WTC11 (cell line): ENCODE measurements at regions not wholly inside any gene's neighbourhood (a gene's known extent, or its start where the extent isn't known, plus 50 kb on each side); places are given as distances from the start of the nearest gene placed in this dataset.

Experiments used
- ATAC-seq: fragments of 200-7000 bp; cut with Tn5 transposase; 2 replicates; pipeline ENCODE4 v1.10.0; 2021; ENCODE audit warnings: mild to moderate bottlenecking, moderate library complexity
- CTCF ChIA-PET: fragments of 300-600 bp; sonication (Branson Sonifier 250); formaldehyde crosslinking; loops from one replicate; lab custom pipeline; 2021; ENCODE audit warnings: antibody characterized with exemption; lab: Charles Lee
- POLR2A ChIA-PET: fragments of 350-600 bp; sonication (Branson Sonifier 250); formaldehyde crosslinking; loops from one replicate; lab custom pipeline; 2021; ENCODE audit warnings: antibody characterized with exemption; lab: Charles Lee
- DNase-seq: peaks from one replicate; pipeline ENCODE4 v3.0.0; 2021; ENCODE audit warnings: low spot score
- H3K27ac Mint-ChIP-seq: 2 replicates; pipeline ENCODE4 v1.8.0; 2021; ENCODE audit warnings: mixed read lengths
- H3K27me3 Mint-ChIP-seq: 2 replicates; pipeline ENCODE4 v1.8.0; 2021; ENCODE audit warnings: low read depth, mild to moderate bottlenecking, moderate library complexity, mixed read lengths
- H3K36me3 Mint-ChIP-seq: 2 replicates; pipeline ENCODE4 v1.8.0; 2021; ENCODE audit warnings: mixed read lengths
- H3K4me1 Mint-ChIP-seq: 2 replicates; pipeline ENCODE4 v1.8.0; 2022; ENCODE audit warnings: mixed read lengths
- H3K4me3 Mint-ChIP-seq: 2 replicates; pipeline ENCODE4 v1.8.0; 2021; ENCODE audit warnings: mild to moderate bottlenecking, moderate library complexity, mixed read lengths
- H3K9me3 Mint-ChIP-seq: 2 replicates; pipeline ENCODE4 v1.8.0; 2021; ENCODE audit warnings: mixed read lengths
- JAZF1 ChIP-seq: fragments of 250-450 bp; sonication (Bioruptor Pico); IDR thresholded peaks from 2 replicates; pipeline ENCODE4 v1.9.0; 2021; ENCODE audit warnings: moderate library complexity, mild to moderate bottlenecking, inconsistent platforms
- MXD4 ChIP-seq: fragments of 250-450 bp; sonication (Bioruptor Pico); IDR thresholded peaks from 2 replicates; pipeline ENCODE4 v1.8.0; 2021; ENCODE audit warnings: mild to moderate bottlenecking, moderate library complexity, borderline replicate concordance
- NFYB ChIP-seq: sonication (generic); formaldehyde crosslinking; conservative IDR thresholded peaks from 2 replicates; pipeline ENCODE4 v1.8.0; 2022; ENCODE audit warnings: low read depth, missing genetic modification reagents
- PRDM15 ChIP-seq: sonication (generic); formaldehyde crosslinking; IDR thresholded peaks from 2 replicates; pipeline ENCODE4 v1.8.0; 2022; ENCODE audit warnings: missing genetic modification reagents
- PRRX2 ChIP-seq: fragments of 250-450 bp; sonication (Bioruptor Pico); IDR thresholded peaks from 2 replicates; pipeline ENCODE4 v1.8.0; 2021; ENCODE audit warnings: mild to moderate bottlenecking
- TEAD1 ChIP-seq: sonication (generic); formaldehyde crosslinking; IDR thresholded peaks from 2 replicates; pipeline ENCODE4 v1.8.0; 2022; ENCODE audit warnings: mild to moderate bottlenecking, missing genetic modification reagents
- ZNF121 ChIP-seq: sonication (generic); formaldehyde crosslinking; IDR thresholded peaks from 2 replicates; pipeline ENCODE4 v1.8.0; 2023; ENCODE audit warnings: missing genetic modification reagents
- ZNF138 ChIP-seq: sonication (generic); formaldehyde crosslinking; conservative IDR thresholded peaks from 2 replicates; pipeline ENCODE4 v1.8.1; 2022; ENCODE audit warnings: mild to moderate bottlenecking, moderate library complexity, missing genetic modification reagents
- ZNF317 ChIP-seq: sonication (generic); formaldehyde crosslinking; IDR thresholded peaks from 2 replicates; pipeline ENCODE4 v1.8.1; 2023; ENCODE audit warnings: low read depth, mild to moderate bottlenecking, moderate library complexity, missing genetic modification reagents, borderline replicate concordance
- ZNF671 ChIP-seq: fragments of 250-450 bp; sonication (Bioruptor Pico); IDR thresholded peaks from 2 replicates; pipeline ENCODE4 v1.8.0; 2021; ENCODE audit warnings: mild to moderate bottlenecking
- TF ChIP-seq, protein P1 (sequence below): sonication (generic); formaldehyde crosslinking; IDR thresholded peaks from 2 replicates; pipeline ENCODE4 v1.8.0; 2023; ENCODE audit warnings: missing genetic modification reagents
- TF ChIP-seq, protein P2 (sequence below): fragments of 250-450 bp; sonication (Bioruptor Pico); IDR thresholded peaks from 2 replicates; pipeline ENCODE4 v1.9.0; 2021; ENCODE audit warnings: mild to moderate bottlenecking
- TF ChIP-seq, protein P3 (sequence below): sonication (generic); formaldehyde crosslinking; IDR thresholded peaks from 2 replicates; pipeline ENCODE4 v1.8.0; 2023; ENCODE audit warnings: mild to moderate bottlenecking, missing genetic modification reagents
- TF ChIP-seq, protein P4 (sequence below): sonication (generic); formaldehyde crosslinking; IDR thresholded peaks from 2 replicates; pipeline ENCODE4 v1.8.1; 2022; ENCODE audit warnings: low read depth, mild to moderate bottlenecking, moderate library complexity, missing genetic modification reagents, borderline replicate concordance
- TF ChIP-seq, protein P5 (sequence below): sonication (generic); formaldehyde crosslinking; IDR thresholded peaks from 2 replicates; pipeline ENCODE4 v1.8.1; 2022; ENCODE audit warnings: low read depth, missing genetic modification reagents, borderline replicate concordance
- TF ChIP-seq, protein P6 (sequence below): fragments of 200-600 bp; IDR thresholded peaks from 2 replicates; pipeline ENCODE4 v1.8.0; 2022; ENCODE audit warnings: antibody characterized with exemption

GRCh38 chr3:164572436-164572835 lies 505.9 kb downstream of the SI start:
- peaks cover 4% of the 10 kb centered on the region for H3K9me3 Mint-ChIP-seq
- POLR2A ChIA-PET, result no interaction called here
- H3K4me3 Mint-ChIP-seq, result no peak overlapping the region
- CTCF ChIA-PET, result no interaction called here
- H3K27me3 Mint-ChIP-seq, result no peaks in the 10 kb centered on the region
- TF ChIP-seq, protein P1, sequence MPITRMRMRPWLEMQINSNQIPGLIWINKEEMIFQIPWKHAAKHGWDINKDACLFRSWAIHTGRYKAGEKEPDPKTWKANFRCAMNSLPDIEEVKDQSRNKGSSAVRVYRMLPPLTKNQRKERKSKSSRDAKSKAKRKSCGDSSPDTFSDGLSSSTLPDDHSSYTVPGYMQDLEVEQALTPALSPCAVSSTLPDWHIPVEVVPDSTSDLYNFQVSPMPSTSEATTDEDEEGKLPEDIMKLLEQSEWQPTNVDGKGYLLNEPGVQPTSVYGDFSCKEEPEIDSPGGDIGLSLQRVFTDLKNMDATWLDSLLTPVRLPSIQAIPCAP (CRISPR knock-in tag), result no peak
- TF ChIP-seq JAZF1 (CRISPR knock-in tag), result no peak
- TF ChIP-seq, protein P2, sequence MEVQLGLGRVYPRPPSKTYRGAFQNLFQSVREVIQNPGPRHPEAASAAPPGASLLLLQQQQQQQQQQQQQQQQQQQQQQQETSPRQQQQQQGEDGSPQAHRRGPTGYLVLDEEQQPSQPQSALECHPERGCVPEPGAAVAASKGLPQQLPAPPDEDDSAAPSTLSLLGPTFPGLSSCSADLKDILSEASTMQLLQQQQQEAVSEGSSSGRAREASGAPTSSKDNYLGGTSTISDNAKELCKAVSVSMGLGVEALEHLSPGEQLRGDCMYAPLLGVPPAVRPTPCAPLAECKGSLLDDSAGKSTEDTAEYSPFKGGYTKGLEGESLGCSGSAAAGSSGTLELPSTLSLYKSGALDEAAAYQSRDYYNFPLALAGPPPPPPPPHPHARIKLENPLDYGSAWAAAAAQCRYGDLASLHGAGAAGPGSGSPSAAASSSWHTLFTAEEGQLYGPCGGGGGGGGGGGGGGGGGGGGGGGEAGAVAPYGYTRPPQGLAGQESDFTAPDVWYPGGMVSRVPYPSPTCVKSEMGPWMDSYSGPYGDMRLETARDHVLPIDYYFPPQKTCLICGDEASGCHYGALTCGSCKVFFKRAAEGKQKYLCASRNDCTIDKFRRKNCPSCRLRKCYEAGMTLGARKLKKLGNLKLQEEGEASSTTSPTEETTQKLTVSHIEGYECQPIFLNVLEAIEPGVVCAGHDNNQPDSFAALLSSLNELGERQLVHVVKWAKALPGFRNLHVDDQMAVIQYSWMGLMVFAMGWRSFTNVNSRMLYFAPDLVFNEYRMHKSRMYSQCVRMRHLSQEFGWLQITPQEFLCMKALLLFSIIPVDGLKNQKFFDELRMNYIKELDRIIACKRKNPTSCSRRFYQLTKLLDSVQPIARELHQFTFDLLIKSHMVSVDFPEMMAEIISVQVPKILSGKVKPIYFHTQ, result no peak
- TF ChIP-seq, all 79 proteins: peak for 0
- ATAC-seq (no peak), DNase-seq (no peak)
- H3K4me1 Mint-ChIP-seq, result no peaks in the 10 kb centered on the region
- H3K27ac Mint-ChIP-seq, result no peak overlapping the region
- H3K36me3 Mint-ChIP-seq, result no peaks in the 10 kb centered on the region

DNA sequence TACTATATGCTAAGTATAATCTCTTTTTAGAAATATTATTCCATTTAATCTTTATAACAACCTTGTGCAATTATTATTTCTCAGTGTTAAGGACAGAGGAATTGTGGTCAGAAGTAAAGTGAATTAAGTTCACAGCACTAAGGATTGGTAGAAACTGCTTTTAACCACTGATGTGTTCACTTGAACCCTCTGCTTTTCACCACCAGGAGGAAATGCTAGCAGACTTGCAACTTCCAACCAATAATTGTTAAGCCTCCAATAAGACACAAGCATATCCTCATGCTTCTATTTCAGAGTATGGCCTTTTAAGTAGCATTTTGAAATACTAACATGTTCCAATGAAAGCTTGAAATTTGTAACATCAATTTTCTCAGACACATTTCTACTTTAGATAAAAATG lies 527.4 kb downstream of the SI start:
- Mint-ChIP-seq H3K27ac (no peak overlapping the region), H3K4me1 (no peaks in the 10 kb centered on the region), H3K4me3 (no peak overlapping the region), H3K36me3 (no peaks in the 10 kb centered on the region), H3K9me3 (peaks cover 12% of the 10 kb centered on the region), H3K27me3 (no peaks in the 10 kb centered on the region)
- POLR2A ChIA-PET, result no interaction called here
- ATAC-seq (peak; percentile 73), DNase-seq (no peak)
- TF ChIP-seq PRDM15 (no peak), ZNF138 (CRISPR knock-in tag) (no peak), NFYB (CRISPR knock-in tag) (no peak)
- TF ChIP-seq, protein P3, sequence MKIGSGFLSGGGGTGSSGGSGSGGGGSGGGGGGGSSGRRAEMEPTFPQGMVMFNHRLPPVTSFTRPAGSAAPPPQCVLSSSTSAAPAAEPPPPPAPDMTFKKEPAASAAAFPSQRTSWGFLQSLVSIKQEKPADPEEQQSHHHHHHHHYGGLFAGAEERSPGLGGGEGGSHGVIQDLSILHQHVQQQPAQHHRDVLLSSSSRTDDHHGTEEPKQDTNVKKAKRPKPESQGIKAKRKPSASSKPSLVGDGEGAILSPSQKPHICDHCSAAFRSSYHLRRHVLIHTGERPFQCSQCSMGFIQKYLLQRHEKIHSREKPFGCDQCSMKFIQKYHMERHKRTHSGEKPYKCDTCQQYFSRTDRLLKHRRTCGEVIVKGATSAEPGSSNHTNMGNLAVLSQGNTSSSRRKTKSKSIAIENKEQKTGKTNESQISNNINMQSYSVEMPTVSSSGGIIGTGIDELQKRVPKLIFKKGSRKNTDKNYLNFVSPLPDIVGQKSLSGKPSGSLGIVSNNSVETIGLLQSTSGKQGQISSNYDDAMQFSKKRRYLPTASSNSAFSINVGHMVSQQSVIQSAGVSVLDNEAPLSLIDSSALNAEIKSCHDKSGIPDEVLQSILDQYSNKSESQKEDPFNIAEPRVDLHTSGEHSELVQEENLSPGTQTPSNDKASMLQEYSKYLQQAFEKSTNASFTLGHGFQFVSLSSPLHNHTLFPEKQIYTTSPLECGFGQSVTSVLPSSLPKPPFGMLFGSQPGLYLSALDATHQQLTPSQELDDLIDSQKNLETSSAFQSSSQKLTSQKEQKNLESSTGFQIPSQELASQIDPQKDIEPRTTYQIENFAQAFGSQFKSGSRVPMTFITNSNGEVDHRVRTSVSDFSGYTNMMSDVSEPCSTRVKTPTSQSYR (CRISPR knock-in tag), result no peak
- TF ChIP-seq, protein P4, sequence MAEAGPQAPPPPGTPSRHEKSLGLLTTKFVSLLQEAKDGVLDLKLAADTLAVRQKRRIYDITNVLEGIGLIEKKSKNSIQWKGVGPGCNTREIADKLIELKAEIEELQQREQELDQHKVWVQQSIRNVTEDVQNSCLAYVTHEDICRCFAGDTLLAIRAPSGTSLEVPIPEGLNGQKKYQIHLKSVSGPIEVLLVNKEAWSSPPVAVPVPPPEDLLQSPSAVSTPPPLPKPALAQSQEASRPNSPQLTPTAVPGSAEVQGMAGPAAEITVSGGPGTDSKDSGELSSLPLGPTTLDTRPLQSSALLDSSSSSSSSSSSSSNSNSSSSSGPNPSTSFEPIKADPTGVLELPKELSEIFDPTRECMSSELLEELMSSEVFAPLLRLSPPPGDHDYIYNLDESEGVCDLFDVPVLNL (CRISPR knock-in tag), result no peak
- CTCF ChIA-PET, result no interaction called here

GRCh38 chr3:164539215-164539614 lies 539.1 kb downstream of the SI start:
- ChIA-PET POLR2A (no interaction called here), CTCF (no interaction called here)
- H3K4me1 Mint-ChIP-seq, result no peaks in the 10 kb centered on the region
- no peak for ATAC-seq
- no peaks in the 10 kb centered on the region for H3K36me3 Mint-ChIP-seq
- no peak overlapping the region for H3K27ac Mint-ChIP-seq
- DNase-seq, result no peak
- no peaks in the 10 kb centered on the region for H3K27me3 Mint-ChIP-seq
- no peak overlapping the region for H3K4me3 Mint-ChIP-seq
- H3K9me3 Mint-ChIP-seq, result peaks cover 4% of the 10 kb centered on the region; the same call in 1 of the 2 replicates
- TF ChIP-seq PRRX2 (no peak), ZNF121 (CRISPR knock-in tag) (no peak), ZNF317 (CRISPR knock-in tag) (no peak), ZNF671 (CRISPR knock-in tag) (no peak), TEAD1 (no peak), MXD4 (CRISPR knock-in tag) (no peak)
- TF ChIP-seq, protein P4 (CRISPR knock-in tag), result no peak
- TF ChIP-seq, protein P5, sequence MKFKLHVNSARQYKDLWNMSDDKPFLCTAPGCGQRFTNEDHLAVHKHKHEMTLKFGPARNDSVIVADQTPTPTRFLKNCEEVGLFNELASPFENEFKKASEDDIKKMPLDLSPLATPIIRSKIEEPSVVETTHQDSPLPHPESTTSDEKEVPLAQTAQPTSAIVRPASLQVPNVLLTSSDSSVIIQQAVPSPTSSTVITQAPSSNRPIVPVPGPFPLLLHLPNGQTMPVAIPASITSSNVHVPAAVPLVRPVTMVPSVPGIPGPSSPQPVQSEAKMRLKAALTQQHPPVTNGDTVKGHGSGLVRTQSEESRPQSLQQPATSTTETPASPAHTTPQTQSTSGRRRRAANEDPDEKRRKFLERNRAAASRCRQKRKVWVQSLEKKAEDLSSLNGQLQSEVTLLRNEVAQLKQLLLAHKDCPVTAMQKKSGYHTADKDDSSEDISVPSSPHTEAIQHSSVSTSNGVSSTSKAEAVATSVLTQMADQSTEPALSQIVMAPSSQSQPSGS (CRISPR knock-in tag), result no peak
- TF ChIP-seq, protein P6, sequence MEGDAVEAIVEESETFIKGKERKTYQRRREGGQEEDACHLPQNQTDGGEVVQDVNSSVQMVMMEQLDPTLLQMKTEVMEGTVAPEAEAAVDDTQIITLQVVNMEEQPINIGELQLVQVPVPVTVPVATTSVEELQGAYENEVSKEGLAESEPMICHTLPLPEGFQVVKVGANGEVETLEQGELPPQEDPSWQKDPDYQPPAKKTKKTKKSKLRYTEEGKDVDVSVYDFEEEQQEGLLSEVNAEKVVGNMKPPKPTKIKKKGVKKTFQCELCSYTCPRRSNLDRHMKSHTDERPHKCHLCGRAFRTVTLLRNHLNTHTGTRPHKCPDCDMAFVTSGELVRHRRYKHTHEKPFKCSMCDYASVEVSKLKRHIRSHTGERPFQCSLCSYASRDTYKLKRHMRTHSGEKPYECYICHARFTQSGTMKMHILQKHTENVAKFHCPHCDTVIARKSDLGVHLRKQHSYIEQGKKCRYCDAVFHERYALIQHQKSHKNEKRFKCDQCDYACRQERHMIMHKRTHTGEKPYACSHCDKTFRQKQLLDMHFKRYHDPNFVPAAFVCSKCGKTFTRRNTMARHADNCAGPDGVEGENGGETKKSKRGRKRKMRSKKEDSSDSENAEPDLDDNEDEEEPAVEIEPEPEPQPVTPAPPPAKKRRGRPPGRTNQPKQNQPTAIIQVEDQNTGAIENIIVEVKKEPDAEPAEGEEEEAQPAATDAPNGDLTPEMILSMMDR, result no peak
